ENCODE measurements at regions not wholly inside any gene's neighbourhood (a gene's known extent, or its start where the extent isn't known, plus 50 kb on each side); places are given as distances from the start of the nearest gene placed in this dataset.

- H3K4me2 ChIP-seq (ENCODE audit: low read length) = no peak overlapping the region
- H3K79me2 ChIP-seq = no peaks in the 10 kb centered on the region
- TF ChIP-seq, protein P1, sequence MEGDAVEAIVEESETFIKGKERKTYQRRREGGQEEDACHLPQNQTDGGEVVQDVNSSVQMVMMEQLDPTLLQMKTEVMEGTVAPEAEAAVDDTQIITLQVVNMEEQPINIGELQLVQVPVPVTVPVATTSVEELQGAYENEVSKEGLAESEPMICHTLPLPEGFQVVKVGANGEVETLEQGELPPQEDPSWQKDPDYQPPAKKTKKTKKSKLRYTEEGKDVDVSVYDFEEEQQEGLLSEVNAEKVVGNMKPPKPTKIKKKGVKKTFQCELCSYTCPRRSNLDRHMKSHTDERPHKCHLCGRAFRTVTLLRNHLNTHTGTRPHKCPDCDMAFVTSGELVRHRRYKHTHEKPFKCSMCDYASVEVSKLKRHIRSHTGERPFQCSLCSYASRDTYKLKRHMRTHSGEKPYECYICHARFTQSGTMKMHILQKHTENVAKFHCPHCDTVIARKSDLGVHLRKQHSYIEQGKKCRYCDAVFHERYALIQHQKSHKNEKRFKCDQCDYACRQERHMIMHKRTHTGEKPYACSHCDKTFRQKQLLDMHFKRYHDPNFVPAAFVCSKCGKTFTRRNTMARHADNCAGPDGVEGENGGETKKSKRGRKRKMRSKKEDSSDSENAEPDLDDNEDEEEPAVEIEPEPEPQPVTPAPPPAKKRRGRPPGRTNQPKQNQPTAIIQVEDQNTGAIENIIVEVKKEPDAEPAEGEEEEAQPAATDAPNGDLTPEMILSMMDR (IDR thresholded peaks at IDR 0.05) = no peak
- H3K27ac ChIP-seq = no peak overlapping the region
- H3K9ac ChIP-seq = no peak overlapping the region
- H3K4me3 ChIP-seq (ENCODE audit: low read depth, low read length) = no peak overlapping the region
- no peaks in the 10 kb centered on the region for H3K27me3 ChIP-seq (ENCODE audit: control insufficient read depth, insufficient read depth, low read length)
- no peaks in the 10 kb centered on the region for H3K9me3 ChIP-seq (ENCODE audit: control insufficient read depth, low read length)
- H2AFZ ChIP-seq = no peak overlapping the region
- H3K4me1 ChIP-seq = no peaks in the 10 kb centered on the region
- H3K36me3 ChIP-seq (ENCODE audit: control insufficient read depth, insufficient read depth, low read length) = no peaks in the 10 kb centered on the region
These were observed 199.8 kb upstream of the CCDC150 start for GRCh38 chr2:196439760-196440159.

GRCh38 chr2:196440413-196440812, 199.1 kb upstream of the CCDC150 start:
- no peaks in the 10 kb centered on the region for H3K79me2 ChIP-seq
- H3K9ac ChIP-seq = no peak overlapping the region
- TF ChIP-seq, protein P1 (IDR thresholded peaks at IDR 0.05) = no peak
- H3K9me3 ChIP-seq (ENCODE audit: control insufficient read depth, low read length) = no peaks in the 10 kb centered on the region
- no peaks in the 10 kb centered on the region for H3K36me3 ChIP-seq (ENCODE audit: control insufficient read depth, insufficient read depth, low read length)
- H3K4me1 ChIP-seq = no peaks in the 10 kb centered on the region
- H2AFZ ChIP-seq = no peak overlapping the region
- no peak overlapping the region for H3K4me3 ChIP-seq (ENCODE audit: low read depth, low read length)
- no peaks in the 10 kb centered on the region for H3K27me3 ChIP-seq (ENCODE audit: control insufficient read depth, insufficient read depth, low read length)
- H3K27ac ChIP-seq = no peak overlapping the region
- no peak overlapping the region for H3K4me2 ChIP-seq (ENCODE audit: low read length)

GRCh38 chr2:196441527-196441926, 198.0 kb upstream of the CCDC150 start:
- Histone ChIP-seq H3K4me2 (ENCODE audit: low read length) (no peak overlapping the region), H3K9ac (no peak overlapping the region), H3K4me1 (no peaks in the 10 kb centered on the region), H3K79me2 (no peaks in the 10 kb centered on the region), H3K27ac (no peak overlapping the region), H3K36me3 (ENCODE audit: control insufficient read depth, insufficient read depth, low read length) (no peaks in the 10 kb centered on the region), H2AFZ (no peak overlapping the region), H3K27me3 (ENCODE audit: control insufficient read depth, insufficient read depth, low read length) (no peaks in the 10 kb centered on the region), H3K9me3 (ENCODE audit: control insufficient read depth, low read length) (no peaks in the 10 kb centered on the region), H3K4me3 (ENCODE audit: low read depth, low read length) (no peak overlapping the region)
- TF ChIP-seq, protein P1 (IDR thresholded peaks at IDR 0.05) = no peak

DNA sequence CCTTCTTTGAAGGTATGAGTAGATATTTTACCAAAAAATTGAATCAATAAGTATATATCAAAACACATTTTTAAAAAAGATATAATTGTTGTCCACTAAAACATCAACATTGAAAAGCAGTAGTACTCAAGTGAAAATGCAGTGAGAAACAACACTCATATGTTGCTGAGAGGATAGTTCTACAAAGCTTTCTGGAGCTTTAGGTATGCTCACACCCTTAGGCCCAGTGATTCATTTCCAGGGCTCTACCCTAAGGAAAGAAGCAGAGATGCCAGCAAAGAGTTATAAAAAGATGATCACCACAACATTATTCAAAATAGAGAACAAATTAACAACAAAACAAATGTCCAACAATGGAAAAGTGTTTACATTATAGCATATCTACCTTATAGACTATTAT, 197.3 kb upstream of the CCDC150 start:
- no peaks in the 10 kb centered on the region for H3K4me1 ChIP-seq
- H3K4me3 ChIP-seq (ENCODE audit: low read depth, low read length) = no peak overlapping the region
- H2AFZ ChIP-seq = no peak overlapping the region
- H3K36me3 ChIP-seq (ENCODE audit: control insufficient read depth, insufficient read depth, low read length) = no peaks in the 10 kb centered on the region
- no peaks in the 10 kb centered on the region for H3K9me3 ChIP-seq (ENCODE audit: control insufficient read depth, low read length)
- no peak overlapping the region for H3K9ac ChIP-seq
- H3K79me2 ChIP-seq = no peaks in the 10 kb centered on the region
- TF ChIP-seq, protein P1 (IDR thresholded peaks at IDR 0.05) = no peak
- no peak overlapping the region for H3K27ac ChIP-seq
- H3K4me2 ChIP-seq (ENCODE audit: low read length) = no peak overlapping the region
- H3K27me3 ChIP-seq (ENCODE audit: control insufficient read depth, insufficient read depth, low read length) = no peaks in the 10 kb centered on the region

DNA sequence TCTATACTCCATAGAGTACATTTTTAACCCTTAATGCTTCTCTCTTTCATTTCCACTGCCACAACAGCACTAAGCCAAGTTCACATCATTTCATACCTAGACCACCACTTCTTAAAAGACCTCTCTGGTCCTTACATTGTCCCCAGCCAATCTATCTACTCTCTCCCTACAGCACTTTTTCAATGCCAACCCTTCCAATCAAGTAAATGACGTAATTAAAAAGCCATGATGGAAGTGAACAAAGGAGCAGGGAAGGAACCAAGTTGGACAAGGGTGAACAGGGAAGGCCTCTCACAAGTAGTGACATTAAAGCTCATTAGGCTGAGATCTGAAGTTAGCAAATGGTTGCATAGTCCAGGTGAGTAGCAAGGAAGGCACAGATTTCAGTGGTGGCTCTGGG, 195.1 kb upstream of the CCDC150 start:
- Histone ChIP-seq H3K27me3 (ENCODE audit: control insufficient read depth, insufficient read depth, low read length) (no peaks in the 10 kb centered on the region), H3K27ac (no peak overlapping the region), H2AFZ (no peak overlapping the region), H3K4me1 (no peaks in the 10 kb centered on the region), H3K79me2 (no peaks in the 10 kb centered on the region), H3K4me2 (ENCODE audit: low read length) (no peak overlapping the region), H3K4me3 (ENCODE audit: low read depth, low read length) (no peak overlapping the region), H3K36me3 (ENCODE audit: control insufficient read depth, insufficient read depth, low read length) (no peaks in the 10 kb centered on the region), H3K9me3 (ENCODE audit: control insufficient read depth, low read length) (no peaks in the 10 kb centered on the region), H3K9ac (no peak overlapping the region)
- TF ChIP-seq, protein P1 (IDR thresholded peaks at IDR 0.05) = no peak
